Right lobe of liver (tissue), 4 donors: ENCODE measurements at regions not wholly inside any gene's neighbourhood (a gene's known extent, or its start where the extent isn't known, plus 50 kb on each side); places are given as distances from the start of the nearest gene placed in this dataset.

Experiments used
- CTCF ChIP-seq, 4 donors: fragments of 200-600 bp in 3 of 4; fragments of 450-650 bp in 1 of 4; IDR thresholded peaks; one replicate each; pipeline versions ENCODE4 v1.5.1 to v1.8.0; 2016 to 2022; ENCODE audit warnings: antibody characterized with exemption in 4 of 4, mild to moderate bottlenecking in 2 of 4
- POLR2A ChIP-seq: fragments of 450-650 bp; IDR thresholded peaks from one replicate; pipeline ENCODE4 v1.6.1; 2017; ENCODE audit warnings: antibody characterized with exemption, mild to moderate bottlenecking
- donor health status: DM: no; HTN: no; CAD: no.
- donor health status: DM: no; HTN: no; CAD: no.
- donor health status: DM: no; HTN: yes; CAD: no.

DNA sequence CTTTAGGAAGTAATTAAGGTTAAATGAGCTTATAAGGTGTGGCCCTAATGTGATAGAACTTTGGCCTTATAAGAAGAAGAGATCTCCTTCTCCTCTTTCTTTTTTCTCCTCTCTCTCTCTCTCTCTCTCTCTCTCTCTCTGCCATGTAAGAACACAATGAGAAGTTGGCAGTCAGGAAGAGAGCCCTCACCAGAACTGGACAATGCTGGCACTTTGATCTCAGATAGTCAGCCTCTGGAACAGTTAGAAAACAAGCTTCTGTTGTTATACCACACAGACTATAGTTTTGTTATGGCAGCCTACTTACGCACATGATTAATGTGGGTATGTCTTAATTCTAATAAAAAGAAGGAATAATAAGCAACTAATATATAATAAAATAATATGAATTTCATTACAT lies 444.2 kb upstream of the LRRC7 start:
- TF ChIP-seq POLR2A, result no peak
- no peak for TF ChIP-seq CTCF (IDR thresholded peaks at IDR 0.05)
